ENCODE measurements at regions not wholly inside any gene's neighbourhood (a gene's known extent, or its start where the extent isn't known, plus 50 kb on each side); places are given as distances from the start of the nearest gene placed in this dataset.

- Histone ChIP-seq H3K4me2 (ENCODE audit: low read length) (no peak overlapping the region), H3K36me3 (ENCODE audit: low read depth, low read length) (no peaks in the 10 kb centered on the region), H3K79me2 (ENCODE audit: low read length) (no peaks in the 10 kb centered on the region), H3K4me1 (ENCODE audit: insufficient read depth, low read length) (no peaks in the 10 kb centered on the region), H2AFZ (ENCODE audit: low read length) (no peak overlapping the region), H3K9ac (ENCODE audit: low read length) (no peak overlapping the region), H3K27ac (ENCODE audit: low read length) (no peak overlapping the region), H3K9me2 (replicated peaks; ENCODE audit: low read length) (no peaks in the 10 kb centered on the region), H3K27me3 (ENCODE audit: low read length) (peaks cover 43% of the 10 kb centered on the region), H4K20me1 (ENCODE audit: low read length) (no peaks in the 10 kb centered on the region), H3K9me3 (ENCODE audit: low read length) (no peaks in the 10 kb centered on the region), H3F3A (ENCODE audit: low read length, unreplicated experiment) (no peaks in the 10 kb centered on the region), H3K4me3 (ENCODE audit: low read length) (no peak overlapping the region)
- DNase-seq, result no peak
- no TSS peak for BruUV-seq (replicated peaks)
- no peak for TF ChIP-seq CTCF (conservative IDR thresholded peaks at IDR 0.05; ENCODE audit: low read depth, low read length)
- no peak for TF ChIP-seq EZH2 (IDR thresholded peaks at IDR 0.05; ENCODE audit: low read length, unreplicated experiment)
- no peak for TF ChIP-seq EZH2phosphoT487 (IDR thresholded peaks at IDR 0.05; ENCODE audit: borderline replicate concordance, low read length)
- no peak for ATAC-seq
- CTCF ChIA-PET, result no interaction called here
- intact Hi-C loops (cut with micrococcal nuclease), result no loop called here
- POLR2A ChIA-PET (ENCODE audit: unreplicated experiment), result no interaction called here
These were observed 442.2 kb upstream of the CLINT1 start for GRCh38 chr5:158301186-158301585.

- Histone ChIP-seq H2AFZ (ENCODE audit: low read length) (no peak overlapping the region), H3K79me2 (ENCODE audit: low read length) (no peaks in the 10 kb centered on the region), H3F3A (ENCODE audit: low read length, unreplicated experiment) (no peaks in the 10 kb centered on the region), H3K4me1 (ENCODE audit: insufficient read depth, low read length) (no peaks in the 10 kb centered on the region), H3K36me3 (ENCODE audit: low read depth, low read length) (no peaks in the 10 kb centered on the region), H3K27ac (ENCODE audit: low read length) (no peak overlapping the region), H3K9me2 (replicated peaks; ENCODE audit: low read length) (no peaks in the 10 kb centered on the region), H3K4me2 (ENCODE audit: low read length) (no peak overlapping the region), H3K27me3 (ENCODE audit: low read length) (peaks cover 37% of the 10 kb centered on the region), H3K9me3 (ENCODE audit: low read length) (no peaks in the 10 kb centered on the region), H3K9ac (ENCODE audit: low read length) (no peak overlapping the region), H4K20me1 (ENCODE audit: low read length) (no peaks in the 10 kb centered on the region), H3K4me3 (ENCODE audit: low read length) (no peak overlapping the region)
- intact Hi-C loops (cut with micrococcal nuclease), result no loop called here
- BruUV-seq (replicated peaks), result no TSS peak
- TF ChIP-seq EZH2phosphoT487 (IDR thresholded peaks at IDR 0.05; ENCODE audit: borderline replicate concordance, low read length) (no peak), EZH2 (IDR thresholded peaks at IDR 0.05; ENCODE audit: low read length, unreplicated experiment) (no peak)
- ChIA-PET CTCF (no interaction called here), POLR2A (ENCODE audit: unreplicated experiment) (no interaction called here)
- DNase-seq (no peak), ATAC-seq (no peak)
These were observed 441.3 kb upstream of the CLINT1 start for GRCh38 chr5:158300256-158300655.

GRCh38 chr5:158297002-158297527 is 438.1 kb upstream of the CLINT1 start:
- POLR2A ChIA-PET (ENCODE audit: unreplicated experiment), result no interaction called here
- TF ChIP-seq CTCF (conservative IDR thresholded peaks at IDR 0.05; ENCODE audit: low read depth, low read length), result no peak
- DNase-seq (no peak), ATAC-seq (no peak)
- no peak overlapping the region for H3K4me2 ChIP-seq (ENCODE audit: low read length)
- H3K36me3 ChIP-seq (ENCODE audit: low read depth, low read length), result no peaks in the 10 kb centered on the region
- H3K4me3 ChIP-seq (ENCODE audit: low read length), result no peak overlapping the region
- no peaks in the 10 kb centered on the region for H3K9me3 ChIP-seq (ENCODE audit: low read length)
- no peaks in the 10 kb centered on the region for H3K9me2 ChIP-seq (replicated peaks; ENCODE audit: low read length)
- H3K79me2 ChIP-seq (ENCODE audit: low read length), result no peaks in the 10 kb centered on the region
- intact Hi-C loops (cut with micrococcal nuclease), result no loop called here
- H3F3A ChIP-seq (ENCODE audit: low read length, unreplicated experiment), result no peaks in the 10 kb centered on the region
- H2AFZ ChIP-seq (ENCODE audit: low read length), result no peak overlapping the region
- H3K4me1 ChIP-seq (ENCODE audit: insufficient read depth, low read length), result no peaks in the 10 kb centered on the region
- peaks cover 33% of the 10 kb centered on the region for H3K27me3 ChIP-seq (ENCODE audit: low read length)
- H3K9ac ChIP-seq (ENCODE audit: low read length), result no peak overlapping the region
- BruUV-seq (replicated peaks), result no TSS peak
- CTCF ChIA-PET, result no interaction called here
- no peaks in the 10 kb centered on the region for H4K20me1 ChIP-seq (ENCODE audit: low read length)
- H3K27ac ChIP-seq (ENCODE audit: low read length), result no peak overlapping the region

Data from PC-3 (cell line).